C1 segment of cervical spinal cord (tissue), 14 donors: ENCODE measurements at regions not wholly inside any gene's neighbourhood (a gene's known extent, or its start where the extent isn't known, plus 50 kb on each side); places are given as distances from the start of the nearest gene placed in this dataset.
A peak's percentile ranks its signal among the peaks of the same experiment; 100 is the strongest.

ENCODE experiments used
- DNase-seq, 14 donors: peaks; one replicate each; lab custom pipeline; 2025; lab: John Stamatoyannopoulos, UW

- DNase-seq, result no peak
These were observed 270.7 kb downstream of the ADRA2A start for GRCh38 chr10:111347386-111348013.

DNA sequence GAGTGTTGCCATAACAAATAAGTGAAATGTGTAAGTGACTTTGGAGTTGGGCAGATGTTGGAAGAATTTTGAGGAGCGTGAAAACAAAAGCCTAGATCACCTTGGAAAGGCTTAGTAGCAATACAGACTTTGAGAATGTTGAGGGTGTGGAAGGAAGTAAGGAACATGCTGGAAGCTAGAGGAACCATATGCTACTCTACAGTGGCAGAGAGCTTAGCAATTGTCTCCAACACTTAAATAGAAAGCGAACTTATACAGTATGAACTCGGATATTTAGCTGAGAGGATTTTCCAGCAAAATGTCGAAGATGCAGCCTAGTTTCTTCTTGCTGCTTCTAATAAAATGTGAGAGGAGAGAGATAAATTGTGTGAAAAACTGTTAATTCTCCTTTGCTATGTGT lies 271.2 kb downstream of the ADRA2A start:
- DNase-seq, result no peak

GRCh38 chr10:111354859-111355258 lies 278.0 kb downstream of the ADRA2A start:
- no peak for DNase-seq

GRCh38 chr10:111356571-111356970 lies 279.7 kb downstream of the ADRA2A start:
- no peak for DNase-seq

DNA sequence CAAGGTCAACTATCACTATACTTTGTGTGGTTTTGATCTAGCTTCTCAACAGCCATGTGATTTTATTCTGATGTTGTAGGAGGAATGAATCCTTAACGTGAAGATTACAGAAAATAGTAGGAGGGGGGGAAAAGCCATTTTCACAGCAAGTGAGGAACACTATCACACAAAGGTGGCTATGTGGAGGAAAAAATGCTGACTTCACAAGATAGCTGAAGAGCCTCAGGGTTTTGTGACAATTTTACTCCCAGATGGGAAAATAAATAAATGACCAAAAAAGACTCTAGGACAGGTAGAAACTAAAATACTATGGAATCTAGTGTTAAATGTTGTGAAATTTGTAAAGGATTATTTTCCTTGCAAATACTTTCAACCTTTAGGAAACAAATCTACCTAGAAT lies 281.0 kb downstream of the ADRA2A start:
- no peak for DNase-seq

DNA sequence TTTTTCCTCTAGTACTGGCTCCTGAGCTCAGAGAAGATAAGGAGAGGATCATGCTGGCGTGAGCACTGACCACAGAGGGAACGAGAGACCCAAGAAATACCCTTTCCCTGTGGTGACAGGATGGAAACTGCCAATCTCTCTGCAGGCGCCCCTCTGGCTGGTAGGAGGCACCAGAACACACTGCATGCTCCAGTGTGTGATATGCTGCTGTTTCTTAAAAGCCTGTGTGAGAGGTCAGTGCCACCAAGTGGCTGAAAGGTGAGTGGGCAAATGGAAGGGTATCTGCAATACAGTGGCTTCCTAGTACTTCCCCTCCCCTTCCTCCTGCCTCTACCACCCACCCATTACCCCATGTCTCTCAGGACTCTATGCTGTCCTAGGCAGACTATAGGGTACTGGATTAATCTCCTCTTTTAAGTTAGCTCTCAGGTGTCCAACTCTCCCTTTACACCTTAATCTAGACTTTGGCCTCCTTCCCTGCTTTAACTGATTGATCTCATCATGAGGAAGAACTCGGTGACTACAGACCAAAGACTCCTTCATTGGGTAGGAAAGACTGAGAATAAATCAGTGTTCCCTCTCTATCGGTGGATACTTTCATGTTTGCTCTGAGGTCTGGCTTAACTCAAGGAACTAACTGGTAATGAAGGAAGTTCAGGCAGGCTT lies 283.6 kb downstream of the ADRA2A start:
- peak in 3 of 14 donors; percentile 1 to 3 (median 1) for DNase-seq

GRCh38 chr10:111367531-111367930 lies 290.7 kb downstream of the ADRA2A start:
- no peak for DNase-seq

- no peak for DNase-seq
These were observed 293.3 kb downstream of the ADRA2A start for GRCh38 chr10:111370101-111370500.

GRCh38 chr10:111373696-111374095 lies 296.9 kb downstream of the ADRA2A start:
- peak in 2 of 14 donors; percentile 3 to 82 for DNase-seq

DNA sequence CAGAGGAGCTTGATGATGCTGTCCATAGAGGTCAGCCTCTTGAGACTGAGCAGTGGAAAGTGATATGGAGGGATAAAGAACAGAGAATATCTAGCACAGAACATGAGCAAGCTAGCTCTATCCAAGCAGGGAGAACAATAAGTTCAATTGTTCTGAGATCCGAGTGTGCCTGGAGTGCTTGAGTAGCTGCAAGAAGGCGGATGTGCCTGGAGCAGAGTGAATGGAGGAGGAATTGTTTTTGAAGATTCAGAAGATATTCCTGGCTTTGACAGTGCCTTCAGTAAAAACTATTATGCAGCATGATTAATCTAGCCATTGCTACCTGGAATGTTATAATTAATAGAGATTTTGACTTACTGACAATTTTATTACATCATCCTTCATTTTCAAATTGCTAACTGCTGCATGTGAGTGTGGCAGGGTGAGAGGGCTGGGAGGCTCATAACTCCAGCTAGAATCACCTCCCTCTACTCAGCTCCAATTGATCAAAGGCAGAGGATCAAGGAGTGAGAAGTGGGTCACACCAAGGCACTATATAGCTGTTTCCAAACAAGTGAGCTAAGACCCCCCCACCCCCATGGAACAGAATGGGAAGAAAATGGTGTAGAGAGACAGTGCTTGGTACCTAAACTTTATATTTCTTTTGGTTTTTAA lies 302.8 kb downstream of the ADRA2A start:
- DNase-seq, result no peak

DNA sequence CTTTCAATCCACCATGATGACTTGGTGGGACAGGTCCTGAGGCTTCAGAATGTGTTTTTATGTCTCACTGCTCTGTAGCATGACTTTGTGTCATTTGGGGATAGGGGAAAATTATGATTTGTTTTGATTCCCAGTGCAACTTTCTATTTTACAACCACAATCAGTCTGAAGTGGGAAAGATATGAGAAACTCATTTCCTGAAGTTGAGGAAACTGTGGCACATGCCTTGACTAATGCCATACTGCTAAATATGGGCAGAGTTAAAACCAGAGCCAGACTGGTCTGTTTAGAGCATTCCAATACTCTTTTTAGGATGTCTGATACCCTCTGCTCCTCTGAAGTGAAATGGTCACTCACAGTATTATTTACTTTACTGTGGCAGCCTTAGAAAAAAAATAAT lies 307.7 kb downstream of the ADRA2A start:
- DNase-seq, result no peak

- no peak for DNase-seq
These were observed 314.2 kb downstream of the ADRA2A start for GRCh38 chr10:111390813-111391563.

DNA sequence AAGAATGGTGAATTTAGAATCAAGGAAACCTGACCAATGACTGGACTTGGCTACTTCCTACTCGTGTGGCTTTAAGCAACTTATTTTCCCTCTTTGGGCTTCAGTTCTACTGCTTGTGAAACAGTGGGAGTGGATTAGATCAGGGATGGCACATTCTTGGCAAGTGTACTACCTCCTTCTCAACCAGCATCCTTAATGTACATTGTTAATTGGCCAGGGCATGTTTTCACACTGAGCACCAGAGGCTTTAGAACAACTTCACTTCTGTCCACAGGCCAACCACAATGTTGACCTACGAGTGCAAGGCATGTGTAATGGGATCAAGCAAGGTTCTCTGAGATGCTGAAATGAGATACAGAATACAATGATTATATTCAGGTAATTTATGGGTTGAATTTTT lies 315.3 kb downstream of the ADRA2A start:
- DNase-seq, result peak in 1 of 14 donors; percentile 16

DNA sequence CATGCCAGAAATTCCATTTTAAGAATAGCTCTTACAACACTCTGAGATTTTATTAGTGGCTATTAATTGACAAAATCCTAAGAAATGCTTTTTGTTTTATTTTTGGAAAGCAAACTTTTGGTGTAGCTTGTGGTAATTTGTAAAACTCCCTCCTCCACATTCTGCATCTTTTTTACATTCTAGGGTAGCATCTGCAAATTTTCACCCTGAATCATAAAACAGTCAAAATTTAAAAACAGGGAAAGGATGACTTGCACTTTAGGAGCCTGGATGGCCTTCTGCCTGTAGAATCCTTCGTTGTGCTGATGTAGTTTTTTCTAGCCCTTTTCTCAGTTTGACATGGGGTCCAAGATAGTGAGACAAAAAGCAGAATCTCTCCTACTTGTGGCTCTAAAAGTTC lies 316.1 kb downstream of the ADRA2A start:
- DNase-seq, result no peak

GRCh38 chr10:111410740-111411139 lies 333.9 kb downstream of the ADRA2A start:
- no peak for DNase-seq

- no peak for DNase-seq
These were observed 348.6 kb downstream of the ADRA2A start for GRCh38 chr10:111425459-111425858.

- DNase-seq, result no peak
These were observed 352.6 kb downstream of the ADRA2A start for GRCh38 chr10:111429288-111430028.

GRCh38 chr10:111430070-111430469 lies 353.2 kb downstream of the ADRA2A start:
- no peak for DNase-seq

GRCh38 chr10:111432588-111432987 lies 355.8 kb downstream of the ADRA2A start:
- no peak for DNase-seq

- DNase-seq, result no peak
These were observed 359.0 kb downstream of the ADRA2A start for GRCh38 chr10:111435871-111436270.

- DNase-seq, result no peak
These were observed 362.4 kb downstream of the ADRA2A start for GRCh38 chr10:111439034-111439842.
